Endodermal cell (in vitro differentiated cells): ENCODE measurements at regions not wholly inside any gene's neighbourhood (a gene's known extent, or its start where the extent isn't known, plus 50 kb on each side); places are given as distances from the start of the nearest gene placed in this dataset.

Experiments used
- DNase-seq: peaks from one replicate; pipeline ENCODE4 v3.0.0-alpha.2; 2017
- H3K27ac ChIP-seq: 2 replicates; pipeline ENCODE4 v1.5.1; 2013; ENCODE audit warnings: mild to moderate bottlenecking, low read depth, low read length, moderate library complexity
- H3K27me3 ChIP-seq: 2 replicates; pipeline ENCODE4 v1.6.1; 2013; ENCODE audit warnings: mild to moderate bottlenecking, low read length, moderate library complexity; ENCODE audit not compliant: insufficient read depth, control insufficient read depth, poor library complexity, severe bottlenecking
- H3K36me3 ChIP-seq: 2 replicates; pipeline ENCODE4 v1.7.0; 2013; ENCODE audit warnings: mild to moderate bottlenecking, low read length, moderate library complexity; ENCODE audit not compliant: control insufficient read depth, insufficient read depth
- H3K4me1 ChIP-seq: one replicate; pipeline ENCODE4 v1.7.0; 2013; ENCODE audit warnings: low read length; ENCODE audit not compliant: control insufficient read depth, insufficient read depth
- H3K4me3 ChIP-seq: 2 replicates; pipeline ENCODE4 v1.5.1; 2013; ENCODE audit warnings: mild to moderate bottlenecking, low read length, moderate library complexity
- H3K9ac ChIP-seq: 2 replicates; pipeline ENCODE4 v1.6.1; 2013; ENCODE audit warnings: mild to moderate bottlenecking, low read length, moderate library complexity; ENCODE audit not compliant: poor library complexity, severe bottlenecking; ENCODE audit errors: extremely low read depth
- H3K9me3 ChIP-seq: 2 replicates; pipeline ENCODE4 v1.6.1; 2013; ENCODE audit warnings: mild to moderate bottlenecking, low read length, moderate library complexity; ENCODE audit not compliant: control insufficient read depth
- H3K27ac Mint-ChIP-seq: 2 replicates; pipeline ENCODE4 v1.8.0; 2020; ENCODE audit warnings: mixed read lengths
- H3K27me3 Mint-ChIP-seq: 2 replicates; pipeline ENCODE4 v1.8.0; 2021; ENCODE audit warnings: mild to moderate bottlenecking, mixed read lengths; ENCODE audit not compliant: insufficient read depth
- H3K36me3 Mint-ChIP-seq: 2 replicates; pipeline ENCODE4 v1.8.0; 2020; ENCODE audit warnings: low read depth, mixed read lengths
- H3K4me1 Mint-ChIP-seq: 2 replicates; pipeline ENCODE4 v1.8.0; 2020; ENCODE audit warnings: mixed read lengths
- H3K4me3 Mint-ChIP-seq: 2 replicates; pipeline ENCODE4 v1.8.0; 2020; ENCODE audit warnings: mild to moderate bottlenecking, moderate library complexity, mixed read lengths
- H3K9me3 Mint-ChIP-seq: 2 replicates; pipeline ENCODE4 v1.8.0; 2020; ENCODE audit warnings: mild to moderate bottlenecking, mixed read lengths
- CTCF ChIP-seq: fragments of 200-600 bp; sonication (generic); conservative IDR thresholded peaks from 2 replicates; pipeline ENCODE4 v1.5.0; 2021; ENCODE audit warnings: antibody characterized with exemption, mild to moderate bottlenecking
- WGBS, 2 experiments: methylation state at CpG; one replicate each; pipeline versions ENCODE4 v1.1.5 to v1.1.7; 2013; ENCODE audit warnings: missing lambda C conversion rate in 2 of 2, mixed read lengths in 1 of 2; ENCODE audit not compliant: insufficient coverage in 1 of 2, insufficient read length in 1 of 2; 5-methylcytosine and 5-hydroxymethylcytosine counted together

GRCh38 chr2:212766921-212767320 lies 228.3 kb upstream of the ERBB4 start:
- H3K4me1 Mint-ChIP-seq, result no peaks in the 10 kb centered on the region
- H3K9me3 Mint-ChIP-seq, result peaks cover under 1% of the 10 kb centered on the region
- H3K27ac Mint-ChIP-seq, result no peak overlapping the region
- Histone ChIP-seq H3K27ac (no peak overlapping the region), H3K4me3 (no peak overlapping the region), H3K4me1 (no peaks in the 10 kb centered on the region), H3K9me3 (no peaks in the 10 kb centered on the region), H3K9ac (no peak overlapping the region), H3K36me3 (no peaks in the 10 kb centered on the region), H3K27me3 (no peaks in the 10 kb centered on the region)
- 97% methylated on average over 4 of the region's 4 CpGs; no CpG with 5 or more reads in 1 of the 2 experiments for WGBS, 2 experiments
- no peak for DNase-seq
- no peaks in the 10 kb centered on the region for H3K27me3 Mint-ChIP-seq
- no peaks in the 10 kb centered on the region for H3K36me3 Mint-ChIP-seq
- TF ChIP-seq CTCF, result no peak
- no peak overlapping the region for H3K4me3 Mint-ChIP-seq

DNA sequence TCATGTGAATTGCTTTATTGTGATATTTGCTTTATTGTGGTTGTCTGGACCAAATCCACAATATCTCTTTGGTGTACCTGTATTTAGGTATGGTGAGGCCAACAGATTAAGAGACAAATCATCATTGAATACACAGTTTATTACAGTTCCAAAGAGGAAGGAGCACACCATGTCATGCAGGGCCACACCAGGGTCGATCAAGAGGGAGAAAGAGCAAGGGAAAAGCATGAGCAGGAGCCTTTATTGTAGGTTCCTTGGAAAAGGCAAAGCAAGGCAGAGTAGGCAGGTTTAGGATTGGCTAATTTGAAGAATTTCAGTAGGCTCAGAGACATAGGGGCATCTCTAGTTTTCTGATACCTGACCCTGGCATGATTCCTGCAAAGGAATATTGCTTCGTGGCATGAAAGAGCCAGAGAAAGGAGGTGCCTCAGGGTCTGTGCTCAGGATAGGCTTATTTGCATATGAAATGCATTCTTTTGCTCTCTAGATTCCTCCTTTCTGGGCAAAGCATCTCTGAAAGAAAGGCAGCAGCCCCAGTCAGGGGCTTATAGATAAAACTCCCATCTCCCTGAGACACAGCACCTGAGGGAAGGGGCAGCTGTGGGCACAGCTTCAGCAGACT lies 214.2 kb upstream of the ERBB4 start:
- 66% methylated on average over 2 of the region's 2 CpGs; no CpG with 5 or more reads in 1 of the 2 experiments for WGBS, 2 experiments
- H3K27me3 ChIP-seq, result no peaks in the 10 kb centered on the region
- no peak overlapping the region for H3K27ac ChIP-seq
- no peaks in the 10 kb centered on the region for H3K36me3 ChIP-seq
- no peak overlapping the region for H3K9ac ChIP-seq
- no peaks in the 10 kb centered on the region for H3K27me3 Mint-ChIP-seq
- H3K9me3 Mint-ChIP-seq, result peaks cover 46% of the 10 kb centered on the region
- no peak for TF ChIP-seq CTCF
- H3K36me3 Mint-ChIP-seq, result peaks cover 6% of the 10 kb centered on the region
- no peaks in the 10 kb centered on the region for H3K4me1 ChIP-seq
- peak; percentile 59 for DNase-seq
- no peak overlapping the region for H3K4me3 ChIP-seq
- H3K4me1 Mint-ChIP-seq, result no peaks in the 10 kb centered on the region
- peaks cover 5% of the 10 kb centered on the region for H3K9me3 ChIP-seq
- H3K27ac Mint-ChIP-seq, result no peak overlapping the region
- H3K4me3 Mint-ChIP-seq, result no peak overlapping the region

- Mint-ChIP-seq H3K4me3 (no peak overlapping the region), H3K36me3 (no peaks in the 10 kb centered on the region), H3K9me3 (peaks cover 2% of the 10 kb centered on the region), H3K4me1 (no peaks in the 10 kb centered on the region), H3K27me3 (no peaks in the 10 kb centered on the region), H3K27ac (no peak overlapping the region)
- no peak for TF ChIP-seq CTCF
- Histone ChIP-seq H3K9ac (no peak overlapping the region), H3K36me3 (no peaks in the 10 kb centered on the region), H3K27me3 (no peaks in the 10 kb centered on the region), H3K4me1 (no peaks in the 10 kb centered on the region), H3K27ac (no peak overlapping the region), H3K4me3 (no peak overlapping the region), H3K9me3 (no peaks in the 10 kb centered on the region)
- no peak for DNase-seq
Observed at GRCh38 chr2:212745359-212745758, 206.8 kb upstream of the ERBB4 start.
